IMR-90 (cell line): ENCODE measurements at regions not wholly inside any gene's neighbourhood (a gene's known extent, or its start where the extent isn't known, plus 50 kb on each side); places are given as distances from the start of the nearest gene placed in this dataset.

Experiments used
- ATAC-seq: fragments of 200-7000 bp; cut with Tn5 transposase; 2 replicates; pipeline ENCODE4 v1.9.1; 2020; ENCODE audit warnings: low read depth, mild to moderate bottlenecking, moderate library complexity
- BruUV-seq: library from RNA; stranded (reverse); fragments of 400-500 nt; replicated peaks from 2 replicates; lab custom pipeline; 2021; lab: Mats Ljungman, UMichigan
- CTCF ChIA-PET: fragments of 300-600 bp; formaldehyde crosslinking; extraction: SDS; loops from one replicate; lab custom pipeline; 2021; ENCODE audit warnings: antibody characterized with exemption; lab: Yijun Ruan, JAX
- POLR2A ChIA-PET: fragments of 300-600 bp; sonication (Branson Sonifier 250); formaldehyde crosslinking; loops from one replicate; lab custom pipeline; 2022; ENCODE audit warnings: antibody characterized with exemption; ENCODE audit not compliant: unreplicated experiment; lab: Charles Lee
- DNase-seq: peaks from one replicate; pipeline ENCODE4 v3.0.0; 2013
- H2AFZ ChIP-seq: replicated peaks from 2 replicates; pipeline ENCODE3; 2013; ENCODE audit warnings: low read length, mild to moderate bottlenecking; ENCODE audit not compliant: poor library complexity
- H2AK5ac ChIP-seq: 2 replicates; pipeline ENCODE4 v1.6.1; 2013; ENCODE audit warnings: low read depth, low read length, inconsistent platforms
- H2AK9ac ChIP-seq: replicated peaks from 2 replicates; pipeline ENCODE3; 2013; ENCODE audit warnings: mild to moderate bottlenecking, low read depth, low read length, moderate library complexity; ENCODE audit not compliant: poor library complexity
- H2BK120ac ChIP-seq: 2 replicates; pipeline ENCODE4 v1.6.1; 2013; ENCODE audit warnings: low read depth, low read length, inconsistent platforms
- H2BK15ac ChIP-seq: 3 replicates; pipeline ENCODE4 v1.6.1; 2013; ENCODE audit warnings: low read depth, low read length, inconsistent platforms
- H2BK20ac ChIP-seq: 2 replicates; pipeline ENCODE4 v1.6.1; 2013; ENCODE audit warnings: low read depth, mild to moderate bottlenecking, inconsistent platforms, low read length, moderate library complexity
- H2BK5ac ChIP-seq: 2 replicates; pipeline ENCODE4 v1.6.1; 2013; ENCODE audit warnings: mild to moderate bottlenecking, low read depth, low read length, inconsistent platforms; ENCODE audit not compliant: poor library complexity, severe bottlenecking
- H3K14ac ChIP-seq: replicated peaks from 2 replicates; pipeline ENCODE4 v1.6.1; 2013; ENCODE audit warnings: low read depth, low read length, inconsistent platforms
- H3K18ac ChIP-seq: 2 replicates; pipeline ENCODE4 v1.6.1; 2013; ENCODE audit warnings: low read depth, low read length, control low read depth
- H3K23ac ChIP-seq: 2 replicates; pipeline ENCODE4 v1.6.1; 2013; ENCODE audit warnings: low read depth, low read length, inconsistent platforms
- H3K27ac ChIP-seq: 2 replicates; pipeline ENCODE4 v1.5.1; 2013; ENCODE audit warnings: mild to moderate bottlenecking, control low read depth, low read length; ENCODE audit not compliant: insufficient read depth
- H3K27me3 ChIP-seq: 2 replicates; pipeline ENCODE4 v1.6.1; 2013; ENCODE audit warnings: low read length; ENCODE audit not compliant: control insufficient read depth, insufficient read depth
- H3K36me3 ChIP-seq: 2 replicates; pipeline ENCODE4 v1.6.1; 2013; ENCODE audit warnings: low read length, mixed read lengths; ENCODE audit not compliant: control insufficient read depth, insufficient read depth
- H3K4ac ChIP-seq: 2 replicates; pipeline ENCODE4 v1.6.1; 2013; ENCODE audit warnings: low read depth, low read length, inconsistent platforms
- H3K4me1 ChIP-seq: 2 replicates; pipeline ENCODE4 v1.6.1; 2013; ENCODE audit warnings: low read length, mixed read lengths; ENCODE audit not compliant: control insufficient read depth, insufficient read depth
- H3K4me2 ChIP-seq: 2 replicates; pipeline ENCODE4 v1.6.1; 2013; ENCODE audit warnings: low read depth, mild to moderate bottlenecking, control low read depth, low read length, moderate library complexity
- H3K4me3 ChIP-seq: 2 replicates; pipeline ENCODE4 v1.5.1; 2013; ENCODE audit warnings: low read depth, mild to moderate bottlenecking, control low read depth, low read length, moderate library complexity; ENCODE audit not compliant: insufficient read depth
- H3K56ac ChIP-seq: 2 replicates; pipeline ENCODE4 v1.6.1; 2013; ENCODE audit warnings: low read length, inconsistent platforms; ENCODE audit not compliant: insufficient read depth; ENCODE audit errors: extremely low read depth
- H3K79me1 ChIP-seq, 2 experiments: 2 replicates each; pipeline ENCODE4 v1.6.1; 2013; ENCODE audit warnings: low read length in 2 of 2, inconsistent platforms in 1 of 2, low read depth in 1 of 2
- H3K9ac ChIP-seq: 2 replicates; pipeline ENCODE4 v1.6.1; 2013; ENCODE audit warnings: low read depth, low read length, control low read depth
- H3K9me1 ChIP-seq: 2 replicates; pipeline ENCODE4 v1.6.1; 2013; ENCODE audit warnings: low read length, inconsistent platforms; ENCODE audit not compliant: insufficient read depth
- H3K9me3 ChIP-seq: 2 replicates; pipeline ENCODE4 v1.6.1; 2013; ENCODE audit warnings: low read length; ENCODE audit not compliant: control insufficient read depth, insufficient read depth
- H4K20me1 ChIP-seq: 2 replicates; pipeline ENCODE4 v1.6.1; 2013; ENCODE audit warnings: low read length, inconsistent platforms; ENCODE audit not compliant: insufficient read depth
- H4K5ac ChIP-seq: 2 replicates; pipeline ENCODE4 v1.6.1; 2013; ENCODE audit warnings: mild to moderate bottlenecking, low read depth, low read length, control low read depth
- H4K8ac ChIP-seq, 2 experiments: 2 replicates each; pipeline ENCODE4 v1.6.1; 2013; ENCODE audit warnings: low read depth in 2 of 2, low read length in 2 of 2, control low read depth in 1 of 2, inconsistent platforms in 1 of 2
- H4K91ac ChIP-seq: 2 replicates; pipeline ENCODE4 v1.6.1; 2013; ENCODE audit warnings: low read depth, low read length, inconsistent platforms; ENCODE audit not compliant: insufficient read depth
- CHD1 ChIP-seq: IDR thresholded peaks from 2 replicates; pipeline ENCODE4 v1.6.1; 2012; ENCODE audit warnings: low read depth, low read length, improper control_type of control experiment
- FOS ChIP-seq: fragments of 150-350 bp; IDR thresholded peaks from 2 replicates; pipeline ENCODE4 v1.6.1; 2016; ENCODE audit warnings: low read depth, low read length
- MAFK ChIP-seq: IDR thresholded peaks from 2 replicates; pipeline ENCODE4 v1.6.1; 2012; ENCODE audit warnings: low read depth, low read length, improper control_type of control experiment
- MAZ ChIP-seq: IDR thresholded peaks from 2 replicates; pipeline ENCODE4 v1.6.1; 2012; ENCODE audit warnings: low read depth, mild to moderate bottlenecking, low read length, improper control_type of control experiment, moderate library complexity, borderline replicate concordance
- POLR2A ChIP-seq: IDR thresholded peaks from 2 replicates; pipeline ENCODE4 v1.6.1; 2012; ENCODE audit warnings: mild to moderate bottlenecking, low read depth, low read length
- RCOR1 ChIP-seq: IDR thresholded peaks from 2 replicates; pipeline ENCODE4 v1.6.1; 2012; ENCODE audit warnings: mild to moderate bottlenecking, low read length, improper control_type of control experiment; ENCODE audit not compliant: insufficient replicate concordance
- WGBS, 2 experiments: methylation state at CpG; one replicate each; pipeline versions ENCODE4 v1.1.5 to v1.1.7; 2013; ENCODE audit warnings: missing lambda C conversion rate in 2 of 2; ENCODE audit not compliant: insufficient read length in 1 of 2; ENCODE audit errors: extremely low coverage in 2 of 2; 5-methylcytosine and 5-hydroxymethylcytosine counted together
- dilution Hi-C: fragments of 300-500 bp; cut with HindIII; formaldehyde crosslinking; loops from one replicate; pipeline ENCODE4 v1.14.3; 2018; ENCODE audit warnings: low sequenced_read_pairs; ENCODE audit not compliant: unreplicated experiment
- in situ Hi-C: fragments of 300-500 bp; cut with MboI; formaldehyde crosslinking; loops from 3 replicates; pipeline ENCODE4 v1.14.3; 2019; ENCODE audit warnings: low sequenced_read_pairs, inconsistent platforms, mixed read lengths
- intact Hi-C: fragments of 100-400 bp; cut with micrococcal nuclease; formaldehyde crosslinking; loops from 2 replicates; pipeline ENCODE4 v1.10.0; 2022
- TF ChIP-seq, protein P1 (sequence below): fragments of 150-350 bp; IDR thresholded peaks from 2 replicates; pipeline ENCODE4 v1.6.1; 2016; ENCODE audit warnings: low read depth, mild to moderate bottlenecking, low read length, moderate library complexity, borderline replicate concordance

DNA sequence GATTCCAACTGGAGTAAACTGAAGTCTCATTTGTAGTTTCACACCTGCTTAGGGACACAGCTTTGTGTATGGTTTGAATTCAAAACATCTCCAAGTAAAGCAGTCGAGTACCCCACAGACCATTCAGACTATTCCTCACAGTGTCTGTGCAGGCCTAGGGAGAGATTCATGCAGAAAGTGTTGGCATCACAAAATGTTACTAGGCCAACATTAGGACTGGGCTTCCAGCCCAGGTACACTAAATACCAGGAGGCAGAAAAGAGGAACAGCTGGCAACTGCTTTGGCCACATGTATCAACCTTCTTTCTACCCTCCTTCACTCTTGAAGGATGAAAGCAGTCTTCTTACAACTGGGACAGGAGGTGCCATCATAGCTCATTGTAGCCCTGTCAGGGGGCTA, 270.4 kb upstream of the TMEFF2 start:
- Histone ChIP-seq H4K5ac (no peak overlapping the region), H3K18ac (no peak overlapping the region), H3K27me3 (no peaks in the 10 kb centered on the region), H3K4ac (no peak overlapping the region), H4K8ac (no peak overlapping the region), H3K56ac (no peak overlapping the region), H4K91ac (no peak overlapping the region), H3K4me3 (no peak overlapping the region), H3K9me3 (no peaks in the 10 kb centered on the region), H3K36me3 (no peaks in the 10 kb centered on the region), H3K9ac (no peak overlapping the region), H4K20me1 (no peaks in the 10 kb centered on the region), H3K79me1 (no peaks in the 10 kb centered on the region), H3K27ac (no peak overlapping the region), H2BK15ac (no peak overlapping the region), H3K23ac (no peak overlapping the region), H3K14ac (no peak overlapping the region), H3K4me1 (no peaks in the 10 kb centered on the region), H2BK5ac (no peak overlapping the region), H2AK9ac (no peak overlapping the region), H2AFZ (no peak overlapping the region), H2AK5ac (no peak overlapping the region), H3K9me1 (no peaks in the 10 kb centered on the region), H2BK120ac (no peak overlapping the region), H3K4me2 (no peak overlapping the region), H2BK20ac (no peak overlapping the region)
- no peak for DNase-seq
- no TSS peak for BruUV-seq
- ATAC-seq: no peak
- TF ChIP-seq RCOR1 (no peak), MAFK (no peak), FOS (no peak), POLR2A (no peak), CHD1 (no peak), MAZ (no peak)
- TF ChIP-seq, protein P1, sequence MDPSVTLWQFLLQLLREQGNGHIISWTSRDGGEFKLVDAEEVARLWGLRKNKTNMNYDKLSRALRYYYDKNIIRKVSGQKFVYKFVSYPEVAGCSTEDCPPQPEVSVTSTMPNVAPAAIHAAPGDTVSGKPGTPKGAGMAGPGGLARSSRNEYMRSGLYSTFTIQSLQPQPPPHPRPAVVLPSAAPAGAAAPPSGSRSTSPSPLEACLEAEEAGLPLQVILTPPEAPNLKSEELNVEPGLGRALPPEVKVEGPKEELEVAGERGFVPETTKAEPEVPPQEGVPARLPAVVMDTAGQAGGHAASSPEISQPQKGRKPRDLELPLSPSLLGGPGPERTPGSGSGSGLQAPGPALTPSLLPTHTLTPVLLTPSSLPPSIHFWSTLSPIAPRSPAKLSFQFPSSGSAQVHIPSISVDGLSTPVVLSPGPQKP: no peak
- POLR2A ChIA-PET: no interaction called here
- CTCF ChIA-PET: no interaction called here
- WGBS, 2 experiments: no CpG with 5 or more reads among the region's 1 CpG
- intact Hi-C loops (no loop called here), dilution Hi-C loops (no loop called here), in situ Hi-C loops (no loop called here)
